Gastroesophageal sphincter (tissue), 3 donors: ENCODE measurements at regions not wholly inside any gene's neighbourhood (a gene's known extent, or its start where the extent isn't known, plus 50 kb on each side); places are given as distances from the start of the nearest gene placed in this dataset.

Experiments used
- POLR2A ChIP-seq, 2 donors: fragments of 450-650 bp; IDR thresholded peaks; one replicate each; pipeline ENCODE4 v1.6.1; 2017; ENCODE audit warnings: antibody characterized with exemption in 2 of 2, mild to moderate bottlenecking in 2 of 2, moderate library complexity in 1 of 2
- POLR2AphosphoS5 ChIP-seq: sonication (generic); formaldehyde crosslinking; IDR thresholded peaks from one replicate; pipeline ENCODE4 v1.6.1; 2017; ENCODE audit warnings: antibody characterized with exemption
- TF ChIP-seq, protein P1 (sequence below), 4 experiments: fragments of 200-600 bp in 2 of 4; fragments of 450-650 bp in 2 of 4; sonication (generic) in 1 of 4; IDR thresholded peaks; one replicate each; pipeline ENCODE4 v1.5.1; 2017 to 2019; ENCODE audit warnings: antibody characterized with exemption in 4 of 4, mild to moderate bottlenecking in 2 of 4, moderate library complexity in 2 of 4

- TF ChIP-seq, protein P1, sequence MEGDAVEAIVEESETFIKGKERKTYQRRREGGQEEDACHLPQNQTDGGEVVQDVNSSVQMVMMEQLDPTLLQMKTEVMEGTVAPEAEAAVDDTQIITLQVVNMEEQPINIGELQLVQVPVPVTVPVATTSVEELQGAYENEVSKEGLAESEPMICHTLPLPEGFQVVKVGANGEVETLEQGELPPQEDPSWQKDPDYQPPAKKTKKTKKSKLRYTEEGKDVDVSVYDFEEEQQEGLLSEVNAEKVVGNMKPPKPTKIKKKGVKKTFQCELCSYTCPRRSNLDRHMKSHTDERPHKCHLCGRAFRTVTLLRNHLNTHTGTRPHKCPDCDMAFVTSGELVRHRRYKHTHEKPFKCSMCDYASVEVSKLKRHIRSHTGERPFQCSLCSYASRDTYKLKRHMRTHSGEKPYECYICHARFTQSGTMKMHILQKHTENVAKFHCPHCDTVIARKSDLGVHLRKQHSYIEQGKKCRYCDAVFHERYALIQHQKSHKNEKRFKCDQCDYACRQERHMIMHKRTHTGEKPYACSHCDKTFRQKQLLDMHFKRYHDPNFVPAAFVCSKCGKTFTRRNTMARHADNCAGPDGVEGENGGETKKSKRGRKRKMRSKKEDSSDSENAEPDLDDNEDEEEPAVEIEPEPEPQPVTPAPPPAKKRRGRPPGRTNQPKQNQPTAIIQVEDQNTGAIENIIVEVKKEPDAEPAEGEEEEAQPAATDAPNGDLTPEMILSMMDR (IDR thresholded peaks at IDR 0.05): no peak
- no peak for TF ChIP-seq POLR2A (IDR thresholded peaks at IDR 0.05)
- no peak for TF ChIP-seq POLR2AphosphoS5
Observed at GRCh38 chr16:86214326-86215232, 295.7 kb upstream of the FOXF1 start.
